Endothelial cell of umbilical vein (primary cell): ENCODE measurements at regions not wholly inside any gene's neighbourhood (a gene's known extent, or its start where the extent isn't known, plus 50 kb on each side); places are given as distances from the start of the nearest gene placed in this dataset.

Experiments used
- BruUV-seq: library from RNA; stranded (reverse); fragments of 400-500 nt; replicated peaks from 2 replicates; lab custom pipeline; 2021; lab: Mats Ljungman, UMichigan
- CTCF ChIA-PET: fragments of 300-600, 350-600 bp; sonication (Branson Sonifier 250); formaldehyde crosslinking; loops from one replicate; lab custom pipeline; 2021; ENCODE audit warnings: antibody characterized with exemption, inconsistent platforms; lab: Charles Lee
- POLR2A ChIA-PET: fragments of 300-600, 350-600 bp; sonication (Branson Sonifier 250); formaldehyde crosslinking; loops from one replicate; lab custom pipeline; 2021; ENCODE audit warnings: antibody characterized with exemption, inconsistent platforms; lab: Charles Lee
- DNase-seq: peaks from one replicate; pipeline ENCODE4 v3.0.0-alpha.2; 2011; ENCODE audit warnings: low read depth, low spot score
- FAIRE-seq: peaks from 2 replicates; lab custom pipeline; 2011; peaks lifted over from hg19 to GRCh38; lab: Jason Lieb, UNC
- H2AFZ ChIP-seq: 2 replicates; pipeline ENCODE4 v1.6.0; 2012; ENCODE audit warnings: low read depth, low read length, control low read depth, inconsistent platforms
- H3K27ac ChIP-seq: 2 replicates; pipeline ENCODE4 v1.5.1; 2011; ENCODE audit warnings: low read depth, mild to moderate bottlenecking, control low read depth, low read length, moderate library complexity; ENCODE audit not compliant: insufficient read depth
- H3K27me3 ChIP-seq, 2 experiments: 2 replicates each; pipeline versions ENCODE4 v1.6.0 to v1.6.1; 2011; ENCODE audit warnings: low read length in 2 of 2, mixed read lengths in 1 of 2; ENCODE audit not compliant: control insufficient read depth in 2 of 2, insufficient read depth in 2 of 2
- H3K36me3 ChIP-seq, 2 experiments: 2 replicates in 1 of 2; 3 replicates in 1 of 2; pipeline ENCODE4 v1.5.1; 2011; ENCODE audit warnings: low read length in 2 of 2, mild to moderate bottlenecking in 1 of 2, moderate library complexity in 1 of 2; ENCODE audit not compliant: control insufficient read depth in 2 of 2, insufficient read depth in 2 of 2; ENCODE audit errors: extremely low read depth in 1 of 2
- H3K4me1 ChIP-seq: 3 replicates; pipeline ENCODE4 v1.5.1; 2011; ENCODE audit warnings: mild to moderate bottlenecking, low read length; ENCODE audit not compliant: control insufficient read depth, insufficient read depth; ENCODE audit errors: extremely low read depth
- H3K4me2 ChIP-seq: 2 replicates; pipeline ENCODE4 v1.6.1; 2011; ENCODE audit warnings: low read length, control low read depth, mixed read lengths; ENCODE audit not compliant: insufficient read depth
- H3K4me3 ChIP-seq, 3 experiments: fragments of 200-600 bp in 1 of 3; sonication (generic), shearing (Covaris generic) in 1 of 3; replicated peaks in 1 of 3; 2 replicates each; pipeline ENCODE4 v1.5.1; 2011 to 2016; ENCODE audit warnings: control low read depth in 3 of 3, low read length in 3 of 3, mild to moderate bottlenecking in 2 of 3, inconsistent platforms in 1 of 3, low read depth in 1 of 3, moderate library complexity in 1 of 3; ENCODE audit not compliant: insufficient read depth in 1 of 3
- H3K79me2 ChIP-seq: 2 replicates; pipeline ENCODE4 v1.6.0; 2012; ENCODE audit warnings: low read length, inconsistent platforms; ENCODE audit not compliant: control insufficient read depth, insufficient read depth
- H3K9ac ChIP-seq: replicated peaks from 2 replicates; pipeline ENCODE3; 2011; ENCODE audit warnings: low read length, control low read depth; ENCODE audit not compliant: insufficient read depth; ENCODE audit errors: extremely low read depth
- H3K9me1 ChIP-seq: replicated peaks from 3 replicates; pipeline ENCODE4 v1.6.0; 2011; ENCODE audit warnings: mild to moderate bottlenecking, low read length; ENCODE audit not compliant: control insufficient read depth, insufficient read depth; ENCODE audit errors: extremely low read depth
- H3K9me3 ChIP-seq: replicated peaks from 2 replicates; pipeline ENCODE4 v1.5.1; 2012; ENCODE audit warnings: low read length, inconsistent platforms; ENCODE audit not compliant: control insufficient read depth, insufficient read depth
- H4K20me1 ChIP-seq: replicated peaks from 2 replicates; pipeline ENCODE3; 2011; ENCODE audit warnings: mild to moderate bottlenecking, low read length; ENCODE audit not compliant: control insufficient read depth, insufficient read depth; ENCODE audit errors: extremely low read depth
- CTCF ChIP-seq, 2 donors: IDR thresholded peaks; 1 replicate in 1 of 2; 2 replicates in 1 of 2; pipeline ENCODE4 v1.5.1; 2011; ENCODE audit warnings: low read length in 2 of 2, mild to moderate bottlenecking in 2 of 2, moderate library complexity in 2 of 2, control low read depth in 1 of 2, inconsistent platforms in 1 of 2, low read depth in 1 of 2; ENCODE audit not compliant: insufficient read depth in 1 of 2; ENCODE audit errors: extremely low read depth in 1 of 2
- EZH2 ChIP-seq: IDR thresholded peaks from 2 replicates; pipeline ENCODE4 v1.6.1; 2012; ENCODE audit warnings: borderline replicate concordance, low read depth, mild to moderate bottlenecking, moderate library complexity, low read length, inconsistent platforms; ENCODE audit not compliant: severe bottlenecking
- FOS ChIP-seq: IDR thresholded peaks from 2 replicates; pipeline ENCODE4 v1.6.1; 2011; ENCODE audit warnings: mild to moderate bottlenecking, low read length, moderate library complexity, borderline replicate concordance; ENCODE audit not compliant: insufficient read depth
- GATA2 ChIP-seq: IDR thresholded peaks from 2 replicates; pipeline ENCODE4 v1.7.0; 2011; ENCODE audit warnings: low read depth, mild to moderate bottlenecking, moderate library complexity, mixed read lengths, low read length; ENCODE audit not compliant: insufficient read length, insufficient read depth
- MAX ChIP-seq: IDR thresholded peaks from 2 replicates; pipeline ENCODE4 v1.6.1; 2011; ENCODE audit not compliant: insufficient read depth, insufficient read length
- POLR2A ChIP-seq: IDR thresholded peaks from 2 replicates; pipeline ENCODE4 v1.6.1; 2012; ENCODE audit warnings: low read depth, mild to moderate bottlenecking, control low read depth, low read length
- POLR2AphosphoS5 ChIP-seq: IDR thresholded peaks from 2 replicates; pipeline ENCODE4 v1.6.1; 2012; ENCODE audit warnings: low read depth, mild to moderate bottlenecking, control low read depth, low read length, moderate library complexity; ENCODE audit not compliant: insufficient read depth
- dilution Hi-C: fragments of 300-500 bp; cut with MboI; formaldehyde crosslinking; loops from one replicate; pipeline ENCODE4 v1.15.0; 2019; ENCODE audit warnings: low sequenced_read_pairs; ENCODE audit not compliant: extremely low pct_ligation_motif_present
- intact Hi-C: fragments of 100-400 bp; cut with micrococcal nuclease; formaldehyde crosslinking; loops from one replicate; pipeline ENCODE4 v1.10.0; 2022

GRCh38 chr10:78808286-78808685 lies 260.5 kb upstream of the ZMIZ1 start:
- CTCF ChIA-PET, result no interaction called here
- H3K9me3 ChIP-seq, result no peaks in the 10 kb centered on the region
- H3K9me1 ChIP-seq, result no peaks in the 10 kb centered on the region
- intact Hi-C loops (no loop called here), dilution Hi-C loops (no loop called here)
- no peak overlapping the region for H3K27ac ChIP-seq
- BruUV-seq, result no TSS peak
- H3K4me3 ChIP-seq, result no peak overlapping the region
- no peak for FAIRE-seq
- H2AFZ ChIP-seq, result no peak overlapping the region
- H3K4me2 ChIP-seq, result no peak overlapping the region
- H3K79me2 ChIP-seq, result no peaks in the 10 kb centered on the region
- POLR2A ChIA-PET, result no interaction called here
- no peaks in the 10 kb centered on the region for H4K20me1 ChIP-seq
- H3K9ac ChIP-seq, result no peak overlapping the region
- no peak for DNase-seq
- H3K4me1 ChIP-seq, result no peaks in the 10 kb centered on the region
- H3K27me3 ChIP-seq, result peaks cover 0 to 14% of the 10 kb centered on the region in 2 experiments
- TF ChIP-seq CTCF (IDR thresholded peaks at IDR 0.05; ENCODE audit: extremely low read depth in 1 of 2, insufficient read depth in 1 of 2, low read depth in 1 of 2, low read length in 2 of 2) (no peak), FOS (no peak), MAX (no peak), POLR2A (no peak), GATA2 (no peak), POLR2AphosphoS5 (no peak), EZH2 (no peak)
- no peaks in the 10 kb centered on the region for H3K36me3 ChIP-seq
